Neural cell (in vitro differentiated cells): ENCODE measurements at regions not wholly inside any gene's neighbourhood (a gene's known extent, or its start where the extent isn't known, plus 50 kb on each side); places are given as distances from the start of the nearest gene placed in this dataset.

ENCODE experiments used
- CTCF ChIP-seq: fragments of 450-650 bp; IDR thresholded peaks from 2 replicates; pipeline ENCODE4 v1.5.1; 2014; ENCODE audit warnings: antibody characterized with exemption, mild to moderate bottlenecking, moderate library complexity; ENCODE audit not compliant: poor library complexity, severe bottlenecking
- EP300 ChIP-seq: fragments of 450-650 bp; conservative IDR thresholded peaks from 2 replicates; pipeline ENCODE4 v1.6.1; 2014; ENCODE audit warnings: antibody characterized with exemption, mild to moderate bottlenecking, moderate library complexity; ENCODE audit not compliant: poor library complexity, severe bottlenecking
- POLR2AphosphoS5 ChIP-seq: IDR thresholded peaks from 2 replicates; pipeline ENCODE4 v1.6.1; 2012

GRCh38 chr4:178027796-178028195 is 585.6 kb upstream of the AGA start:
- TF ChIP-seq POLR2AphosphoS5 = no peak
- TF ChIP-seq CTCF = no peak
- no peak for TF ChIP-seq EP300
